PC-3 (cell line): ENCODE measurements at regions not wholly inside any gene's neighbourhood (a gene's known extent, or its start where the extent isn't known, plus 50 kb on each side); places are given as distances from the start of the nearest gene placed in this dataset.

Source experiments
- ATAC-seq: fragments of 200-7000 bp; cut with Tn5 transposase; 2 replicates; pipeline ENCODE4 v1.9.1; 2020; ENCODE audit warnings: mild to moderate bottlenecking, moderate library complexity
- BruUV-seq: library from RNA; stranded (reverse); fragments of 400-500 nt; replicated peaks from 2 replicates; lab custom pipeline; 2021; lab: Mats Ljungman, UMichigan
- CTCF ChIA-PET: fragments of 300-600 bp; sonication (Branson Sonifier 250); formaldehyde crosslinking; loops from one replicate; lab custom pipeline; 2022; ENCODE audit warnings: antibody characterized with exemption; lab: Charles Lee
- POLR2A ChIA-PET: fragments of 300-600 bp; sonication (Branson Sonifier 250); formaldehyde crosslinking; loops from one replicate; lab custom pipeline; 2022; ENCODE audit warnings: antibody characterized with exemption; ENCODE audit not compliant: unreplicated experiment; lab: Charles Lee
- DNase-seq: peaks from one replicate; pipeline ENCODE4 v3.0.0-alpha.2; 2015
- H2AFZ ChIP-seq: fragments of 300-600 bp; sonication (generic); 2 replicates; pipeline ENCODE4 v1.6.0; 2016; ENCODE audit warnings: antibody characterized with exemption, low read length
- H3F3A ChIP-seq: fragments of 300-600 bp; sonication (generic); one replicate; pipeline ENCODE4 v1.6.0; 2017; ENCODE audit warnings: antibody characterized with exemption, low read length, control low read depth, mild to moderate bottlenecking; ENCODE audit not compliant: unreplicated experiment
- H3K27ac ChIP-seq: fragments of 300-600 bp; sonication (generic); 2 replicates; pipeline ENCODE4 v1.5.1; 2016; ENCODE audit warnings: mild to moderate bottlenecking, low read length
- H3K27me3 ChIP-seq: fragments of 300-600 bp; sonication (generic); 2 replicates; pipeline ENCODE4 v1.6.1; 2016; ENCODE audit warnings: low read length, mixed read lengths
- H3K36me3 ChIP-seq: fragments of 300-600 bp; sonication (generic); 2 replicates; pipeline ENCODE4 v1.6.1; 2016; ENCODE audit warnings: low read depth, mixed run types, low read length, mixed read lengths
- H3K4me1 ChIP-seq: fragments of 300-600 bp; sonication (generic); 2 replicates; pipeline ENCODE4 v1.5.1; 2016; ENCODE audit warnings: low read length; ENCODE audit not compliant: insufficient read depth
- H3K4me2 ChIP-seq: fragments of 300-600 bp; sonication (generic); 2 replicates; pipeline ENCODE4 v1.6.0; 2016; ENCODE audit warnings: low read length
- H3K4me3 ChIP-seq: fragments of 300-600 bp; sonication (generic); 2 replicates; pipeline ENCODE4 v1.5.1; 2016; ENCODE audit warnings: mild to moderate bottlenecking, low read length, mixed read lengths
- H3K79me2 ChIP-seq: fragments of 300-600 bp; sonication (generic); 2 replicates; pipeline ENCODE4 v1.6.1; 2017; ENCODE audit warnings: low read length, mixed read lengths
- H3K9ac ChIP-seq: fragments of 300-600 bp; sonication (generic); 2 replicates; pipeline ENCODE4 v1.6.0; 2016; ENCODE audit warnings: mild to moderate bottlenecking, low read length
- H3K9me2 ChIP-seq: fragments of 300-600 bp; sonication (generic); replicated peaks from 2 replicates; pipeline ENCODE4 v1.6.1; 2016; ENCODE audit warnings: mixed run types, low read length, mixed read lengths
- H3K9me3 ChIP-seq: fragments of 300-600 bp; sonication (generic); 2 replicates; pipeline ENCODE4 v1.6.1; 2016; ENCODE audit warnings: low read length, mixed read lengths
- H4K20me1 ChIP-seq: fragments of 300-600 bp; sonication (generic); 2 replicates; pipeline ENCODE4 v1.6.1; 2016; ENCODE audit warnings: low read length, mixed read lengths
- EZH2 ChIP-seq: fragments of 300-600 bp; sonication (generic); IDR thresholded peaks from one replicate; pipeline ENCODE4 v1.6.1; 2017; ENCODE audit warnings: antibody characterized with exemption, mild to moderate bottlenecking, low read length; ENCODE audit not compliant: unreplicated experiment
- EZH2phosphoT487 ChIP-seq: fragments of 300-600 bp; sonication (generic); IDR thresholded peaks from 2 replicates; pipeline ENCODE4 v1.6.1; 2018; ENCODE audit warnings: mild to moderate bottlenecking, antibody characterized with exemption, low read length, borderline replicate concordance
- intact Hi-C: fragments of 100-400 bp; cut with micrococcal nuclease; formaldehyde crosslinking; loops from 2 replicates; pipeline ENCODE4 v1.9.0; 2023
- TF ChIP-seq, protein P1 (sequence below): fragments of 300-600 bp; sonication (generic); conservative IDR thresholded peaks from 2 replicates; pipeline ENCODE4 v1.5.1; 2017; ENCODE audit warnings: antibody characterized with exemption, low read depth, mild to moderate bottlenecking, low read length

GRCh38 chr15:69983696-69984265 lies 113.9 kb downstream of the TLE3 start:
- peaks cover 37% of the 10 kb centered on the region for H3K4me1 ChIP-seq
- H4K20me1 ChIP-seq = no peaks in the 10 kb centered on the region
- no peaks in the 10 kb centered on the region for H3K79me2 ChIP-seq
- DNase-seq (peak; percentile 72), ATAC-seq (peak; percentile 31; the same call in 1 of the 2 replicates)
- no peak overlapping the region for H3K9ac ChIP-seq
- H3K27me3 ChIP-seq = peaks cover 4% of the 10 kb centered on the region; the same call in 1 of the 2 replicates
- intact Hi-C loops = no loop called here
- H3K9me3 ChIP-seq = no peaks in the 10 kb centered on the region
- no peaks in the 10 kb centered on the region for H3F3A ChIP-seq
- H3K4me2 ChIP-seq = no peak overlapping the region
- TF ChIP-seq EZH2phosphoT487 (no peak), EZH2 (no peak)
- TF ChIP-seq, protein P1, sequence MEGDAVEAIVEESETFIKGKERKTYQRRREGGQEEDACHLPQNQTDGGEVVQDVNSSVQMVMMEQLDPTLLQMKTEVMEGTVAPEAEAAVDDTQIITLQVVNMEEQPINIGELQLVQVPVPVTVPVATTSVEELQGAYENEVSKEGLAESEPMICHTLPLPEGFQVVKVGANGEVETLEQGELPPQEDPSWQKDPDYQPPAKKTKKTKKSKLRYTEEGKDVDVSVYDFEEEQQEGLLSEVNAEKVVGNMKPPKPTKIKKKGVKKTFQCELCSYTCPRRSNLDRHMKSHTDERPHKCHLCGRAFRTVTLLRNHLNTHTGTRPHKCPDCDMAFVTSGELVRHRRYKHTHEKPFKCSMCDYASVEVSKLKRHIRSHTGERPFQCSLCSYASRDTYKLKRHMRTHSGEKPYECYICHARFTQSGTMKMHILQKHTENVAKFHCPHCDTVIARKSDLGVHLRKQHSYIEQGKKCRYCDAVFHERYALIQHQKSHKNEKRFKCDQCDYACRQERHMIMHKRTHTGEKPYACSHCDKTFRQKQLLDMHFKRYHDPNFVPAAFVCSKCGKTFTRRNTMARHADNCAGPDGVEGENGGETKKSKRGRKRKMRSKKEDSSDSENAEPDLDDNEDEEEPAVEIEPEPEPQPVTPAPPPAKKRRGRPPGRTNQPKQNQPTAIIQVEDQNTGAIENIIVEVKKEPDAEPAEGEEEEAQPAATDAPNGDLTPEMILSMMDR = no peak
- CTCF ChIA-PET = no interaction called here
- no peaks in the 10 kb centered on the region for H3K9me2 ChIP-seq
- no peaks in the 10 kb centered on the region for H3K36me3 ChIP-seq
- no peak overlapping the region for H3K27ac ChIP-seq
- H2AFZ ChIP-seq = no peak overlapping the region
- BruUV-seq = no TSS peak
- no peak overlapping the region for H3K4me3 ChIP-seq
- POLR2A ChIA-PET = no interaction called here

DNA sequence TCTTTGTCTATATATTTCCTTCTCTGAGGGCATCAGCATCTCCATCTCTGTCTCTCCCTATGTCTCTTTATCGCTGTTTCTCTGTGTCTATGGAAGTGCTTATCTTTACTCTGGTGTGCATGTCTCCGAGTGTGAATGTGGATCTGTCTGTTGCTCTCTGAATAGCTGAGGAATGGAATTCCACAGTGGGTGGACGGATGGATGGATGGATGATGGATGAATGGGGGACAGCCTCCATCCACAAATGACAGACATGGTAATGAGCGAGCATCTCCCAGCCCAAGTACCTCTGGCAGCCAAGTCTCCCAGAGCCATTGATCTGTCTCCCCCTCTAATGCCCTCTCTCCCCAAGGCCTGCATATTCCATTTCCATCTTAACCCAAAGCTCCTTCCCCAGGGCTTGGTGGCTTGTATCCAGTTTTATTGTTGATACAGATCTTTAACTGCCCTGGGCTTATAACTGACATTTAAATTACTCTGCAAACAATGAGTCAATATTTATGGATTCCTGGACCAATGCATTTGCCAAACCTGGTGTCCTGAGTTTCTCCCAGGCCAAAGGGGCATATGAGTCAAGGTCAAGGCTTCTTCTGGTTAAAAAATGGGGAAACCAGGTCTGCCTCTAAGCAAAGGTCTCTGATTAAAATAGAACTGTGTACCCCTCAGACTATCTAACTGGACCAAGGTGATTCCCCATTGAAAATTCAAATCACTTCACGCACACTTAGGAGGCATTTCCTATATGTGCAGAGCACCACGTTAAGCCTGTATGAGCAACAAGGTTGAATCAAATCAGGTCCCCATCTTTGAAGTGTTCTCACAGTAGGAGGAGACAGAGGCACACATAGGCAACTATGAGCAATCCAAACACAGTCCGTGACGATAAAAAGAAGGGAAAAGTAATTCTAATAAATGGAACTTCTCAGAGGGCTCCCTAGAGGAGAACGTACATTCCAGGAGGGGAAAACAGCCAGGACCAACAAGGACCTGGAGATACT lies 109.9 kb downstream of the TLE3 start:
- intact Hi-C loops = no loop called here

More for the DNA sequence above, 109.9 kb downstream of the TLE3 start:
- DNase-seq (peak; percentile 85), ATAC-seq (peak; percentile 85)
- H3K27ac ChIP-seq = no peak overlapping the region
- H3K36me3 ChIP-seq = no peaks in the 10 kb centered on the region
- H3K9me3 ChIP-seq = no peaks in the 10 kb centered on the region
- peaks cover 28% of the 10 kb centered on the region for H3K4me1 ChIP-seq
- no peak overlapping the region for H3K4me3 ChIP-seq
- H3K27me3 ChIP-seq = no peaks in the 10 kb centered on the region
- BruUV-seq = no TSS peak
- ChIA-PET CTCF (no interaction called here), POLR2A (no interaction called here)
- TF ChIP-seq, protein P1 = no peak
- TF ChIP-seq EZH2phosphoT487 (no peak), EZH2 (no peak)
- H4K20me1 ChIP-seq = no peaks in the 10 kb centered on the region
- H3K9ac ChIP-seq = no peak overlapping the region
- no peak overlapping the region for H2AFZ ChIP-seq
- H3K4me2 ChIP-seq = no peak overlapping the region
- no peaks in the 10 kb centered on the region for H3K9me2 ChIP-seq
- H3K79me2 ChIP-seq = no peaks in the 10 kb centered on the region
- H3F3A ChIP-seq = no peaks in the 10 kb centered on the region
